Vagina (tissue), 2 donors: ENCODE measurements at regions not wholly inside any gene's neighbourhood (a gene's known extent, or its start where the extent isn't known, plus 50 kb on each side); places are given as distances from the start of the nearest gene placed in this dataset.
"Not testable (repeated sequence)": the region's sequence is repeated elsewhere in the genome, so short reads cannot be mapped to it uniquely, and the experiment has no call there.

Source experiments
- DNase-seq, 2 donors: peaks; one replicate each; pipeline ENCODE4 v3.0.0-alpha.2; 2017; ENCODE audit errors: extremely low spot score in 2 of 2
- H3K27ac ChIP-seq: fragments of 200-600 bp; sonication (generic); one replicate; pipeline ENCODE4 v1.5.1; 2019
- H3K27me3 ChIP-seq: fragments of 200-600 bp; sonication (generic); one replicate; pipeline ENCODE4 v1.5.1; 2019
- H3K36me3 ChIP-seq, 2 donors: fragments of 200-600 bp; sonication (generic); one replicate each; pipeline ENCODE4 v1.5.1; 2017 to 2019
- H3K4me1 ChIP-seq: fragments of 200-600 bp; sonication (generic); one replicate; pipeline ENCODE4 v1.5.1; 2019
- H3K4me3 ChIP-seq, 2 donors: fragments of 200-600 bp; sonication (generic); 1 replicate in 1 of 2; 2 replicates in 1 of 2; pipeline ENCODE4 v1.5.1; 2016 to 2019
- H3K9me3 ChIP-seq: fragments of 200-600 bp; sonication (generic); one replicate; pipeline ENCODE4 v1.5.1; 2019
- CTCF ChIP-seq, 3 experiments: fragments of 450-650 bp in 2 of 3; fragments of 200-600 bp in 1 of 3; sonication (generic) in 1 of 3; IDR thresholded peaks; one replicate each; pipeline ENCODE4 v1.5.1; 2017 to 2019; ENCODE audit warnings: antibody characterized with exemption in 3 of 3, mild to moderate bottlenecking in 2 of 3, moderate library complexity in 2 of 3
- POLR2A ChIP-seq, 2 donors: fragments of 450-650 bp; IDR thresholded peaks; one replicate each; pipeline ENCODE4 v1.6.1; 2017; ENCODE audit warnings: antibody characterized with exemption in 2 of 2, mild to moderate bottlenecking in 2 of 2, moderate library complexity in 2 of 2
- POLR2AphosphoS5 ChIP-seq, 2 donors: sonication (generic); formaldehyde crosslinking; IDR thresholded peaks; one replicate each; pipeline ENCODE4 v1.9.0; 2017; ENCODE audit warnings: antibody characterized with exemption in 2 of 2, mild to moderate bottlenecking in 2 of 2, low read depth in 1 of 2; ENCODE audit not compliant: insufficient read depth in 1 of 2
- intact Hi-C: fragments of 100-400 bp; cut with DNase I; formaldehyde crosslinking; loops from one replicate; pipeline ENCODE4 v1.15.1; 2023

GRCh38 chrX:50967736-50968135, 57.2 kb downstream of the BMP15 start:
- Histone ChIP-seq H3K27me3 (no peaks in the 10 kb centered on the region), H3K27ac (no peak overlapping the region), H3K9me3 (no peaks in the 10 kb centered on the region), H3K4me1 (no peaks in the 10 kb centered on the region), H3K36me3 (no peaks in the 10 kb centered on the region), H3K4me3 (no peak overlapping the region)
- no peak for DNase-seq
- TF ChIP-seq POLR2AphosphoS5 (IDR thresholded peaks at IDR 0.05; ENCODE audit: insufficient read depth in 1 of 2, low read depth in 1 of 2), result peak in 1 of 2 donors; percentile 9
- no peak for TF ChIP-seq POLR2A (IDR thresholded peaks at IDR 0.05)
- intact Hi-C loops, result no loop called here

- H3K4me1 ChIP-seq, result not testable (repeated sequence)
Measured at GRCh38 chrX:50968871-50969635, 58.5 kb downstream of the BMP15 start.

GRCh38 chrX:50971395-50971794, 60.9 kb downstream of the BMP15 start:
- DNase-seq, result no peak
- Histone ChIP-seq H3K27me3 (no peaks in the 10 kb centered on the region), H3K27ac (no peak overlapping the region), H3K4me3 (no peak overlapping the region), H3K36me3 (no peaks in the 10 kb centered on the region), H3K9me3 (no peaks in the 10 kb centered on the region), H3K4me1 (no peaks in the 10 kb centered on the region)
- intact Hi-C loops, result no loop called here
- TF ChIP-seq POLR2AphosphoS5 (IDR thresholded peaks at IDR 0.05; ENCODE audit: insufficient read depth in 1 of 2, low read depth in 1 of 2) (no peak), POLR2A (IDR thresholded peaks at IDR 0.05) (no peak), CTCF (IDR thresholded peaks at IDR 0.05) (no peak)

More at GRCh38 chrX:50968871-50969635, 58.5 kb downstream of the BMP15 start:
- H3K36me3 ChIP-seq, H3K4me3 ChIP-seq, H3K9me3 ChIP-seq, DNase-seq, H3K27ac ChIP-seq, H3K27me3 ChIP-seq, intact Hi-C loops: not testable (repeated sequence)

GRCh38 chrX:50973199-50973598, 62.7 kb downstream of the BMP15 start:
- no peak for TF ChIP-seq CTCF (IDR thresholded peaks at IDR 0.05)
- TF ChIP-seq POLR2A (IDR thresholded peaks at IDR 0.05), result no peak
- TF ChIP-seq POLR2AphosphoS5 (IDR thresholded peaks at IDR 0.05; ENCODE audit: insufficient read depth in 1 of 2, low read depth in 1 of 2), result no peak
- H3K4me3 ChIP-seq, result no peak overlapping the region
- intact Hi-C loops, result no loop called here
- H3K4me1 ChIP-seq, result no peaks in the 10 kb centered on the region
- DNase-seq, result no peak
- H3K9me3 ChIP-seq, result no peaks in the 10 kb centered on the region
- H3K36me3 ChIP-seq, result no peaks in the 10 kb centered on the region
- no peaks in the 10 kb centered on the region for H3K27me3 ChIP-seq
- no peak overlapping the region for H3K27ac ChIP-seq

GRCh38 chrX:50978920-50979682, 68.6 kb downstream of the BMP15 start:
- DNase-seq, result no peak
- Histone ChIP-seq H3K27ac (no peak overlapping the region), H3K27me3 (no peaks in the 10 kb centered on the region), H3K4me1 (no peaks in the 10 kb centered on the region), H3K9me3 (no peaks in the 10 kb centered on the region), H3K36me3 (no peaks in the 10 kb centered on the region), H3K4me3 (no peak overlapping the region)
- intact Hi-C loops, result no loop called here
- no peak for TF ChIP-seq POLR2A (IDR thresholded peaks at IDR 0.05)
- no peak for TF ChIP-seq CTCF (IDR thresholded peaks at IDR 0.05)
- no peak for TF ChIP-seq POLR2AphosphoS5 (IDR thresholded peaks at IDR 0.05; ENCODE audit: insufficient read depth in 1 of 2, low read depth in 1 of 2)

GRCh38 chrX:50980251-50980650, 69.7 kb downstream of the BMP15 start:
- Histone ChIP-seq H3K4me3 (no peak overlapping the region), H3K4me1 (no peaks in the 10 kb centered on the region), H3K27ac (no peak overlapping the region), H3K36me3 (no peaks in the 10 kb centered on the region), H3K9me3 (no peaks in the 10 kb centered on the region), H3K27me3 (no peaks in the 10 kb centered on the region)
- intact Hi-C loops, result no loop called here
- DNase-seq, result no peak
- TF ChIP-seq POLR2AphosphoS5 (IDR thresholded peaks at IDR 0.05; ENCODE audit: insufficient read depth in 1 of 2, low read depth in 1 of 2), result no peak
- TF ChIP-seq CTCF (IDR thresholded peaks at IDR 0.05), result no peak
- TF ChIP-seq POLR2A (IDR thresholded peaks at IDR 0.05), result no peak
